ACC112 (cell line): ENCODE measurements at regions not wholly inside any gene's neighbourhood (a gene's known extent, or its start where the extent isn't known, plus 50 kb on each side); places are given as distances from the start of the nearest gene placed in this dataset.
"Not testable (repeated sequence)": the region's sequence is repeated elsewhere in the genome, so short reads cannot be mapped to it uniquely, and the experiment has no call there.

Experiments
- H2AFZ ChIP-seq: fragments of 200-600 bp; sonication (generic); one replicate; pipeline ENCODE4 v1.6.0; 2017; ENCODE audit warnings: antibody characterized with exemption, low read length; ENCODE audit not compliant: unreplicated experiment
- H3K27ac ChIP-seq: fragments of 200-600 bp; sonication (generic); 2 replicates; pipeline ENCODE4 v1.5.1; 2014; ENCODE audit warnings: low read depth, mild to moderate bottlenecking, antibody characterized with exemption, low read length, moderate library complexity
- H3K27me3 ChIP-seq: fragments of 200-600 bp; sonication (generic); 2 replicates; pipeline ENCODE4 v1.6.1; 2014; ENCODE audit warnings: mild to moderate bottlenecking, antibody characterized with exemption, low read length, moderate library complexity, mixed read lengths; ENCODE audit not compliant: insufficient read depth
- H3K36me3 ChIP-seq: fragments of 200-600 bp; sonication (generic); 2 replicates; pipeline ENCODE4 v1.6.1; 2016; ENCODE audit warnings: mild to moderate bottlenecking, antibody characterized with exemption, low read length, moderate library complexity, mixed read lengths; ENCODE audit not compliant: insufficient read depth
- H3K4me1 ChIP-seq: fragments of 200-600 bp; sonication (generic); one replicate; pipeline ENCODE4 v1.6.1; 2016; ENCODE audit warnings: low read length, mixed read lengths; ENCODE audit not compliant: insufficient read depth, unreplicated experiment, control insufficient read depth
- H3K4me3 ChIP-seq: fragments of 200-600 bp; sonication (generic); 2 replicates; pipeline ENCODE4 v1.5.1; 2014; ENCODE audit warnings: mild to moderate bottlenecking, low read depth, low read length
- H3K79me2 ChIP-seq: fragments of 200-600 bp; sonication (generic); one replicate; pipeline ENCODE4 v1.6.0; 2016; ENCODE audit warnings: low read length; ENCODE audit not compliant: control insufficient read depth, unreplicated experiment, insufficient read depth

GRCh38 chr16:60206516-60206915, 1472.4 kb upstream of the GOT2 start:
- Histone ChIP-seq H3K4me3 (no peak overlapping the region), H3K27ac (no peak overlapping the region), H2AFZ (no peak overlapping the region), H3K79me2 (no peaks in the 10 kb centered on the region), H3K27me3 (no peaks in the 10 kb centered on the region), H3K4me1 (no peaks in the 10 kb centered on the region), H3K36me3 (no peaks in the 10 kb centered on the region)

- Histone ChIP-seq H3K4me3 (no peak overlapping the region), H3K27me3 (no peaks in the 10 kb centered on the region), H3K36me3 (no peaks in the 10 kb centered on the region), H3K4me1 (no peaks in the 10 kb centered on the region), H3K79me2 (no peaks in the 10 kb centered on the region), H2AFZ (no peak overlapping the region), H3K27ac (no peak overlapping the region)
Observed at GRCh38 chr16:60204181-60204580, 1470.1 kb upstream of the GOT2 start.

- no peaks in the 10 kb centered on the region for H3K79me2 ChIP-seq
- H3K4me3 ChIP-seq, result no peak overlapping the region
- no peaks in the 10 kb centered on the region for H3K4me1 ChIP-seq
- no peak overlapping the region for H3K27ac ChIP-seq
- no peak overlapping the region for H2AFZ ChIP-seq
- H3K27me3 ChIP-seq, result no peaks in the 10 kb centered on the region
- H3K36me3 ChIP-seq, result no peaks in the 10 kb centered on the region
Observed at GRCh38 chr16:60203525-60204124, 1469.5 kb upstream of the GOT2 start.

GRCh38 chr16:60200729-60201128, 1466.6 kb upstream of the GOT2 start:
- H2AFZ ChIP-seq, H3K4me3 ChIP-seq, H3K27me3 ChIP-seq, H3K4me1 ChIP-seq, H3K79me2 ChIP-seq, H3K27ac ChIP-seq, H3K36me3 ChIP-seq: not testable (repeated sequence)

GRCh38 chr16:60200161-60200560, 1466.0 kb upstream of the GOT2 start:
- Histone ChIP-seq H3K36me3 (no peaks in the 10 kb centered on the region), H3K27ac (no peak overlapping the region), H3K79me2 (no peaks in the 10 kb centered on the region), H2AFZ (no peak overlapping the region), H3K4me1 (no peaks in the 10 kb centered on the region), H3K27me3 (no peaks in the 10 kb centered on the region), H3K4me3 (no peak overlapping the region)

- no peak overlapping the region for H2AFZ ChIP-seq
- no peak overlapping the region for H3K4me3 ChIP-seq
- no peaks in the 10 kb centered on the region for H3K79me2 ChIP-seq
- no peak overlapping the region for H3K27ac ChIP-seq
- no peaks in the 10 kb centered on the region for H3K36me3 ChIP-seq
- H3K4me1 ChIP-seq, result no peaks in the 10 kb centered on the region
- no peaks in the 10 kb centered on the region for H3K27me3 ChIP-seq
Observed at GRCh38 chr16:60199150-60199549, 1465.0 kb upstream of the GOT2 start.

- Histone ChIP-seq H3K4me3 (no peak overlapping the region), H2AFZ (no peak overlapping the region), H3K4me1 (no peaks in the 10 kb centered on the region), H3K36me3 (no peaks in the 10 kb centered on the region), H3K27ac (no peak overlapping the region), H3K27me3 (no peaks in the 10 kb centered on the region), H3K79me2 (no peaks in the 10 kb centered on the region)
Observed at GRCh38 chr16:60181536-60181935, 1447.4 kb upstream of the GOT2 start.

- Histone ChIP-seq H3K27ac (no peak overlapping the region), H3K4me3 (no peak overlapping the region)
Observed at GRCh38 chr16:60180609-60181008, 1446.5 kb upstream of the GOT2 start.

GRCh38 chr16:60170196-60170595, 1436.1 kb upstream of the GOT2 start:
- Histone ChIP-seq H3K4me3 (no peak overlapping the region), H3K27ac (no peak overlapping the region), H3K27me3 (no peaks in the 10 kb centered on the region), H3K36me3 (no peaks in the 10 kb centered on the region), H3K4me1 (no peaks in the 10 kb centered on the region), H2AFZ (no peak overlapping the region), H3K79me2 (no peaks in the 10 kb centered on the region)

More at GRCh38 chr16:60180609-60181008, 1446.5 kb upstream of the GOT2 start:
- Histone ChIP-seq H3K4me1 (no peaks in the 10 kb centered on the region), H3K36me3 (no peaks in the 10 kb centered on the region), H3K79me2 (no peaks in the 10 kb centered on the region), H3K27me3 (no peaks in the 10 kb centered on the region), H2AFZ (no peak overlapping the region)

GRCh38 chr16:60166111-60166510, 1432.0 kb upstream of the GOT2 start:
- H3K4me1 ChIP-seq, result no peaks in the 10 kb centered on the region
- H3K27ac ChIP-seq, result no peak overlapping the region
- H3K27me3 ChIP-seq, result no peaks in the 10 kb centered on the region
- H2AFZ ChIP-seq, result no peak overlapping the region
- no peak overlapping the region for H3K4me3 ChIP-seq
- H3K36me3 ChIP-seq, result no peaks in the 10 kb centered on the region
- H3K79me2 ChIP-seq, result no peaks in the 10 kb centered on the region

- no peak overlapping the region for H2AFZ ChIP-seq
- no peak overlapping the region for H3K4me3 ChIP-seq
- H3K27ac ChIP-seq, result no peak overlapping the region
- no peaks in the 10 kb centered on the region for H3K79me2 ChIP-seq
- H3K27me3 ChIP-seq, result no peaks in the 10 kb centered on the region
- H3K4me1 ChIP-seq, result no peaks in the 10 kb centered on the region
- H3K36me3 ChIP-seq, result no peaks in the 10 kb centered on the region
Observed at GRCh38 chr16:60151987-60152386, 1417.9 kb upstream of the GOT2 start.
